H1 (cell line): ENCODE measurements at regions not wholly inside any gene's neighbourhood (a gene's known extent, or its start where the extent isn't known, plus 50 kb on each side); places are given as distances from the start of the nearest gene placed in this dataset.

ENCODE experiments used
- CTCF ChIA-PET: fragments of 300-600 bp; sonication (Branson Sonifier 250); formaldehyde crosslinking; loops from one replicate; lab custom pipeline; 2021; ENCODE audit not compliant: partially characterized antibody; lab: Charles Lee
- POLR2A ChIA-PET: fragments of 300-600 bp; sonication (Branson Sonifier 250); formaldehyde crosslinking; loops from one replicate; lab custom pipeline; 2021; ENCODE audit warnings: inconsistent platforms; ENCODE audit not compliant: partially characterized antibody; lab: Charles Lee
- DNase-seq, 2 experiments: peaks; one replicate each; pipeline versions ENCODE4 v3.0.0 to v3.0.0-alpha.2; 2010 to 2022; ENCODE audit warnings: low spot score in 2 of 2, low read depth in 1 of 2, mixed read lengths in 1 of 2
- FAIRE-seq: peaks from 2 replicates; lab custom pipeline; 2011; peaks lifted over from hg19 to GRCh38; lab: Jason Lieb, UNC
- H2AFZ ChIP-seq: 2 replicates; pipeline ENCODE4 v1.8.1; 2012; ENCODE audit warnings: low read length, inconsistent platforms
- H2AK5ac ChIP-seq: 2 replicates; pipeline ENCODE4 v1.6.1; 2013; ENCODE audit warnings: low read depth, low read length
- H2BK120ac ChIP-seq: replicated peaks from 2 replicates; pipeline ENCODE3; 2013; ENCODE audit warnings: low read depth, low read length, inconsistent platforms
- H2BK12ac ChIP-seq: 2 replicates; pipeline ENCODE4 v1.6.1; 2013; ENCODE audit warnings: low read depth, low read length
- H2BK15ac ChIP-seq: 2 replicates; pipeline ENCODE4 v1.6.1; 2013; ENCODE audit warnings: low read length
- H2BK20ac ChIP-seq: 2 replicates; pipeline ENCODE4 v1.6.1; 2013; ENCODE audit warnings: low read length
- H2BK5ac ChIP-seq: 2 replicates; pipeline ENCODE4 v1.6.1; 2013; ENCODE audit warnings: low read depth, low read length
- H3K14ac ChIP-seq: 2 replicates; pipeline ENCODE4 v1.6.1; 2013; ENCODE audit warnings: inconsistent platforms; ENCODE audit not compliant: insufficient read length
- H3K18ac ChIP-seq: 2 replicates; pipeline ENCODE4 v1.6.1; 2013; ENCODE audit warnings: low read length; ENCODE audit errors: extremely low read depth
- H3K23ac ChIP-seq: 2 replicates; pipeline ENCODE4 v1.6.1; 2013; ENCODE audit warnings: inconsistent platforms; ENCODE audit not compliant: insufficient read length
- H3K23me2 ChIP-seq: 2 replicates; pipeline ENCODE4 v1.6.1; 2013; ENCODE audit warnings: low read depth, low read length
- H3K27ac ChIP-seq: 2 replicates; pipeline ENCODE4 v1.6.1; 2011; ENCODE audit warnings: low read depth, low read length, inconsistent platforms
- H3K27me3 ChIP-seq, 4 experiments: replicated peaks in 1 of 4; 1 replicate in 1 of 4; 2 replicates in 3 of 4; pipeline versions ENCODE4 v1.6.1 to v1.8.1; 2011 to 2013; ENCODE audit warnings: low read length in 3 of 4, mild to moderate bottlenecking in 3 of 4, inconsistent platforms in 2 of 4, mixed read lengths in 2 of 4, moderate library complexity in 1 of 4; ENCODE audit not compliant: control insufficient read depth in 3 of 4, insufficient read depth in 3 of 4; ENCODE audit errors: extremely low read depth in 1 of 4
- H3K36me3 ChIP-seq, 4 experiments: 2 replicates each; pipeline versions ENCODE4 v1.6.1 to v1.8.1; 2011 to 2013; ENCODE audit warnings: mild to moderate bottlenecking in 4 of 4, low read length in 3 of 4, moderate library complexity in 2 of 4, control low read depth in 1 of 4, inconsistent platforms in 1 of 4; ENCODE audit not compliant: insufficient read depth in 4 of 4, control insufficient read depth in 2 of 4
- H3K4ac ChIP-seq: replicated peaks from 2 replicates; pipeline ENCODE3; 2013; ENCODE audit warnings: low read length, low read depth, mixed read lengths, inconsistent platforms; ENCODE audit not compliant: insufficient read length
- H3K4me1 ChIP-seq, 4 experiments: replicated peaks in 1 of 4; 1 replicate in 1 of 4; 2 replicates in 3 of 4; pipeline versions ENCODE4 v1.6.1 to v1.8.1; 2011 to 2013; ENCODE audit warnings: low read length in 3 of 4, inconsistent platforms in 2 of 4, mixed read lengths in 1 of 4; ENCODE audit not compliant: insufficient read depth in 4 of 4, control insufficient read depth in 3 of 4
- H3K4me2 ChIP-seq, 2 experiments: 2 replicates each; pipeline versions ENCODE4 v1.6.1 to v1.8.1; 2011 to 2013; ENCODE audit warnings: low read depth in 2 of 2, low read length in 2 of 2, control low read depth in 1 of 2, inconsistent platforms in 1 of 2, mild to moderate bottlenecking in 1 of 2; ENCODE audit not compliant: insufficient read depth in 1 of 2
- H3K4me3 ChIP-seq, 4 experiments: fragments of 200-600, 300-600 bp in 1 of 4; sonication (generic), shearing (Covaris generic), sonication (Bioruptor Twin) in 1 of 4; 2 replicates each; pipeline versions ENCODE4 v1.5.1 to v1.8.1; 2011 to 2016; ENCODE audit warnings: low read length in 4 of 4, low read depth in 3 of 4, control low read depth in 2 of 4, inconsistent platforms in 2 of 4, mild to moderate bottlenecking in 2 of 4, mixed read lengths in 1 of 4, moderate library complexity in 1 of 4; ENCODE audit not compliant: insufficient read depth in 2 of 4; ENCODE audit errors: extremely low read depth in 1 of 4
- H3K56ac ChIP-seq: replicated peaks from 2 replicates; pipeline ENCODE3; 2013; ENCODE audit warnings: low read depth, mild to moderate bottlenecking, mixed read lengths, low read length, inconsistent platforms; ENCODE audit not compliant: insufficient read length
- H3K79me1 ChIP-seq: 2 replicates; pipeline ENCODE4 v1.6.1; 2013; ENCODE audit warnings: low read depth, low read length, control low read depth
- H3K79me2 ChIP-seq, 2 experiments: 2 replicates each; pipeline versions ENCODE4 v1.6.1 to v1.8.1; 2012 to 2013; ENCODE audit warnings: low read length in 2 of 2, mild to moderate bottlenecking in 2 of 2, inconsistent platforms in 1 of 2; ENCODE audit not compliant: insufficient read depth in 2 of 2, control insufficient read depth in 1 of 2
- H3K9ac ChIP-seq, 4 experiments: replicated peaks in 1 of 4; 1 replicate in 1 of 4; 2 replicates in 3 of 4; pipeline versions ENCODE4 v1.6.1 to v1.8.1; 2011 to 2013; ENCODE audit warnings: low read depth in 3 of 4, low read length in 3 of 4, control low read depth in 2 of 4, mild to moderate bottlenecking in 2 of 4, moderate library complexity in 2 of 4, inconsistent platforms in 1 of 4; ENCODE audit errors: extremely low read depth in 1 of 4
- H3K9me3 ChIP-seq, 2 experiments: 2 replicates each; pipeline versions ENCODE4 v1.6.1 to v1.8.1; 2012 to 2013; ENCODE audit warnings: mild to moderate bottlenecking in 2 of 2, moderate library complexity in 2 of 2, control low read depth in 1 of 2, inconsistent platforms in 1 of 2, low read depth in 1 of 2, low read length in 1 of 2, mixed read lengths in 1 of 2; ENCODE audit not compliant: insufficient read depth in 2 of 2
- H4K20me1 ChIP-seq, 2 experiments: replicated peaks in 1 of 2; 2 replicates each; pipeline versions ENCODE3 to v1.8.1; 2011 to 2013; ENCODE audit warnings: inconsistent platforms in 2 of 2, low read length in 2 of 2, mild to moderate bottlenecking in 1 of 2; ENCODE audit not compliant: insufficient read depth in 2 of 2, control insufficient read depth in 1 of 2
- H4K5ac ChIP-seq: 2 replicates; pipeline ENCODE4 v1.6.1; 2013; ENCODE audit warnings: low read length, low read depth, mixed read lengths, inconsistent platforms; ENCODE audit not compliant: insufficient read length
- H4K8ac ChIP-seq: 2 replicates; pipeline ENCODE4 v1.8.0; 2013; ENCODE audit warnings: mild to moderate bottlenecking, moderate library complexity, low read length, inconsistent platforms; ENCODE audit not compliant: insufficient read depth; ENCODE audit errors: extremely low read depth
- H4K91ac ChIP-seq: replicated peaks from 2 replicates; pipeline ENCODE3; 2013; ENCODE audit warnings: low read length, mixed read lengths, inconsistent platforms; ENCODE audit not compliant: insufficient read length
- ASH2L ChIP-seq: fragments of 200-600, 300-600 bp; sonication (generic); IDR thresholded peaks from one replicate; pipeline ENCODE4 v1.7.1; 2017; ENCODE audit warnings: low read length
- BCL11A ChIP-seq, 2 experiments: IDR thresholded peaks; one replicate each; pipeline ENCODE4 v1.6.1; 2011; ENCODE audit warnings: low read depth in 2 of 2, low read length in 2 of 2, mild to moderate bottlenecking in 2 of 2
- CBX5 ChIP-seq: fragments of 300-800, 300-1000 bp; sonication (generic); IDR thresholded peaks from 2 replicates; pipeline ENCODE4 v1.7.1; 2016; ENCODE audit warnings: antibody characterized with exemption, low read length, low read depth
- CEBPB ChIP-seq: IDR thresholded peaks from 2 replicates; pipeline ENCODE4 v1.6.1; 2012; ENCODE audit warnings: low read depth, low read length
- CHD2 ChIP-seq: IDR thresholded peaks from 2 replicates; pipeline ENCODE4 v1.6.1; 2012; ENCODE audit warnings: low read length, improper control_type of control experiment
- GABPA ChIP-seq: IDR thresholded peaks from 2 replicates; pipeline ENCODE4 v1.6.1; 2011; ENCODE audit warnings: mild to moderate bottlenecking, low read length, moderate library complexity, borderline replicate concordance; ENCODE audit not compliant: insufficient read depth
- HDAC2 ChIP-seq, 2 experiments: fragments of 300-600 bp in 1 of 2; sonication (generic) in 1 of 2; IDR thresholded peaks; 2 replicates each; pipeline ENCODE4 v1.6.1; 2011 to 2012; ENCODE audit warnings: low read depth in 2 of 2, low read length in 2 of 2, mild to moderate bottlenecking in 2 of 2, moderate library complexity in 2 of 2, borderline replicate concordance in 1 of 2, inconsistent platforms in 1 of 2
- NRF1 ChIP-seq: IDR thresholded peaks from 2 replicates; pipeline ENCODE4 v1.6.1; 2011; ENCODE audit warnings: mild to moderate bottlenecking, low read depth, low read length, improper control_type of control experiment
- POLR2A ChIP-seq, 2 experiments: IDR thresholded peaks; 1 replicate in 1 of 2; 2 replicates in 1 of 2; pipeline ENCODE4 v1.6.1; 2011; ENCODE audit warnings: low read depth in 2 of 2, low read length in 2 of 2, mild to moderate bottlenecking in 2 of 2; ENCODE audit errors: control extremely low read depth in 1 of 2
- POLR2AphosphoS5 ChIP-seq: IDR thresholded peaks from 2 replicates; pipeline ENCODE4 v1.6.1; 2011; ENCODE audit warnings: low read depth, low read length
- SP4 ChIP-seq: IDR thresholded peaks from 2 replicates; pipeline ENCODE4 v1.6.1; 2012; ENCODE audit warnings: low read length, inconsistent platforms
- SRF ChIP-seq: IDR thresholded peaks from 2 replicates; pipeline ENCODE4 v1.6.1; 2011; ENCODE audit warnings: mild to moderate bottlenecking, low read depth, low read length, moderate library complexity
- TCF12 ChIP-seq: IDR thresholded peaks from 2 replicates; pipeline ENCODE4 v1.6.1; 2011; ENCODE audit warnings: low read depth, mild to moderate bottlenecking, low read length
- TEAD4 ChIP-seq: IDR thresholded peaks from 2 replicates; pipeline ENCODE4 v1.6.1; 2012; ENCODE audit warnings: low read depth, low read length, inconsistent platforms, mixed read lengths
- USF2 ChIP-seq: IDR thresholded peaks from 2 replicates; pipeline ENCODE4 v1.6.1; 2011; ENCODE audit warnings: low read length, improper control_type of control experiment
- WGBS, 2 experiments: shearing (Covaris generic) in 1 of 2; methylation state at CpG; one replicate each; pipeline versions ENCODE4 v1.1.6 to v1.1.7; 2013 to 2015; ENCODE audit warnings: low lambda C conversion rate in 2 of 2, mixed read lengths in 2 of 2, inconsistent platforms in 1 of 2, low coverage in 1 of 2, missing lambda C conversion rate in 1 of 2; ENCODE audit not compliant: insufficient replicate concordance in 2 of 2, insufficient coverage in 1 of 2, insufficient read length in 1 of 2; ENCODE audit errors: extremely low coverage in 1 of 2, missing lambda C conversion rate in 1 of 2; 5-methylcytosine and 5-hydroxymethylcytosine counted together

GRCh38 chr20:53782612-53783246 lies 189.1 kb upstream of the ZNF217 start:
- H2AFZ ChIP-seq, result no peak overlapping the region
- H2BK12ac ChIP-seq, result no peak overlapping the region
- no peaks in the 10 kb centered on the region for H3K27me3 ChIP-seq
- POLR2A ChIA-PET, result no interaction called here
- H3K36me3 ChIP-seq, result no peaks in the 10 kb centered on the region
- no peak overlapping the region for H2BK120ac ChIP-seq
- no peak overlapping the region for H2BK5ac ChIP-seq
- no peak overlapping the region for H3K14ac ChIP-seq
- no peak overlapping the region for H3K4ac ChIP-seq
- no peak overlapping the region for H3K9ac ChIP-seq
- 91% methylated on average over 4 of the region's 4 CpGs; no CpG with 5 or more reads in 1 of the 2 experiments for WGBS, 2 experiments
- DNase-seq (no peak), FAIRE-seq (no peak)
- H3K79me2 ChIP-seq, result no peaks in the 10 kb centered on the region
- H4K20me1 ChIP-seq, result no peaks in the 10 kb centered on the region
- H2BK20ac ChIP-seq, result no peak overlapping the region
- no peak overlapping the region for H4K91ac ChIP-seq
- H3K4me2 ChIP-seq, result no peak overlapping the region
- H3K23ac ChIP-seq, result no peak overlapping the region
- no peak overlapping the region for H2AK5ac ChIP-seq
- no peak overlapping the region for H3K27ac ChIP-seq
- no peak overlapping the region for H3K18ac ChIP-seq
- no peaks in the 10 kb centered on the region for H3K9me3 ChIP-seq
- H3K79me1 ChIP-seq, result no peaks in the 10 kb centered on the region
- no peak overlapping the region for H3K4me3 ChIP-seq
- H3K56ac ChIP-seq, result no peak overlapping the region
- CTCF ChIA-PET, result no interaction called here
- H4K5ac ChIP-seq, result no peak overlapping the region
- no peak overlapping the region for H4K8ac ChIP-seq
- H3K23me2 ChIP-seq, result no peaks in the 10 kb centered on the region; the same call in 1 of the 2 replicates
- no peak overlapping the region for H2BK15ac ChIP-seq
- H3K4me1 ChIP-seq, result peaks cover 0 to 5% (median 3%) of the 10 kb centered on the region in 4 experiments; a peak in 4 of 7 replicates
- TF ChIP-seq SRF (no peak), TCF12 (no peak), TEAD4 (no peak), POLR2A (IDR thresholded peaks at IDR 0.05; ENCODE audit: control extremely low read depth in 1 of 2, low read depth in 2 of 2, low read length in 2 of 2) (no peak), CEBPB (no peak), CBX5 (no peak), GABPA (no peak), POLR2AphosphoS5 (no peak), SP4 (no peak), USF2 (no peak), HDAC2 (IDR thresholded peaks at IDR 0.05; ENCODE audit: borderline replicate concordance in 1 of 2, low read depth in 2 of 2, low read length in 2 of 2) (no peak), BCL11A (IDR thresholded peaks at IDR 0.05; ENCODE audit: low read depth in 2 of 2, low read length in 2 of 2) (no peak), NRF1 (no peak), CHD2 (no peak), ASH2L (no peak)
